GM19463 (cell line): ENCODE measurements at regions not wholly inside any gene's neighbourhood (a gene's known extent, or its start where the extent isn't known, plus 50 kb on each side); places are given as distances from the start of the nearest gene placed in this dataset.
"Not testable (repeated sequence)": the region's sequence is repeated elsewhere in the genome, so short reads cannot be mapped to it uniquely, and the experiment has no call there.

Experiments
- ATAC-seq: cut with Tn5 transposase; IDR thresholded peaks from one replicate; pipeline ENCODE4 v1.9.1; 2021; ENCODE audit warnings: mild to moderate bottlenecking, moderate library complexity; ENCODE audit not compliant: unreplicated experiment

GRCh38 chr18:70417847-70418246 lies 129.0 kb downstream of the SOCS6 start:
- no peak for ATAC-seq

GRCh38 chr18:70416496-70416895 lies 127.7 kb downstream of the SOCS6 start:
- no peak for ATAC-seq

DNA sequence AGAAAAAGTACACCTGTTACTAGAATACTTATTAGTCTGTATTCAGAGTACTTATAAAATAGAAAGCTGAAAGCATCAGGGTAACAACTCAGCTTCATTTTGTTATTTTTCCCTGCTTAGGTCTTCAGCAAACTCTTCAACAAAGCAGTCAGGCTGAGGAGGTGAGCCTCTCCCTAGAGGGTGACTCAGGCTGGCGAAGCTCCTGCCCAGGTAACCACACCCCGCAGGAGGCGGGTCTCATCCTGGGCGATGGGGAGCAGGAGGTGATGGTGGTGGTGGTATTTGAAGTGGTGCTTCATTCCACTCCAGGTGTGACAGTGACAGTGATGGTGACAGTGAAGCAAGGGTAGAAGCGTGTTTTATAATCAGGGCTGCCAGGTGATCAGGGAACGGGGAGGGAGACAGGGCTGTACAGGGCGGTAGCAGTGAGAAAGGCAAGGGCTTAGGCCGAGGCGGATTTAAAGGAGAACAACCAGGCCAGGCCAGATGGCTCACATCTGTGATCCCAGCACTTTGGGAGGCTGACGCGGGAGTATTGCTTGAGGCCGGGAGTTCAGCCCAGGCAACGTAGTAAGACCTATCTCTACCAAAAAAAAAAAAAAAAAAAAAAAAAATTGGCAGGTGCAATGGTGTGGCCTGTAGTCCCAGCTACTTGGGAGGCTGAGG lies 127.1 kb downstream of the SOCS6 start:
- ATAC-seq: no peak

- no peak for ATAC-seq
Measured at GRCh38 chr18:70414315-70414900, 125.6 kb downstream of the SOCS6 start.

- no peak for ATAC-seq
Measured at GRCh38 chr18:70413455-70413854, 124.6 kb downstream of the SOCS6 start.

DNA sequence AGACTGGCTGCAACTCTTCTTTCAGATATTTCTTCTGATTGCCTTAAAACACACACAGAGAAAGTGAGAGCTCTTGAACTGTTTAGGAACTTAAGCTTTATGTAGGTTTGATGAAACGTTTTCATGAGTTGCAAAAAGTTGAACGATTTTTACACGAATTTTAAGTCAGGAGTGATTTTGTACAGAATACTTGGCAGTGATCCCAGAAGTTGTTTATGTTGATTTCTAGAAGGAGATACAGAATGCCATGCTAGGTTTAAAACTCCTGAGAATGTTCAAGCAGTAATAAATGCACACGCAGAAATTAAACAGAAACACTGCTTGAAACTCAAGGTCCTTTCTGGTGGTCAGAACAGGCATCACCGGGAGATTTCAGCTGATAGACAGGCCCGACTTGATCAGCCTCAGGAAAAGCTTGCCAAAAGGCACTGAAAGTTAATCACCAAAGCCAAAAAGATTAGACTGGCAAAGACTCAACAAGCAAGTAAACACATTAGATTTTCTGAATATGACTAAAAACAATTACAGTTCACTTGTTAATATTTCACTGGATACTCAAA lies 123.1 kb downstream of the SOCS6 start:
- ATAC-seq: no peak

GRCh38 chr18:70411307-70411706 lies 122.5 kb downstream of the SOCS6 start:
- ATAC-seq: no peak

DNA sequence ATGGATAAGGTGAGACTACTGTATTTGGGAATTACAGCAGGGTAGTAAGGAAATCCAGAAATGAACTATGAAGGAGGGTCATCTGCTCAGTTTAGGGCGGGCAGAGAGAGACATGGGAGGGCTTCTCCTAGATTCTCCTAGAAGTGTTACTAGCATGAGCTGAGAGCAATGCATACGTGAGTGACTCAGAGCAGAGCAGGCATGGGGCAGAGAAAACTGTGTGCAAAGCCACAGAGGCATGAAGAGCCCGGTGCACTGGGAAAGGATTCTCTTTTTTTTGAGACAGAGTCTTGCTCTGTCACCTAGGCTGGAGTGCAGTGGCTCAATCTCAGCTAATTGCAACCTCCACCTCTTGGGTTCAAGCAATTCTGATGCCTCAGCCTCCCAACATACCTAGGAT lies 116.2 kb downstream of the SOCS6 start:
- ATAC-seq: no peak

DNA sequence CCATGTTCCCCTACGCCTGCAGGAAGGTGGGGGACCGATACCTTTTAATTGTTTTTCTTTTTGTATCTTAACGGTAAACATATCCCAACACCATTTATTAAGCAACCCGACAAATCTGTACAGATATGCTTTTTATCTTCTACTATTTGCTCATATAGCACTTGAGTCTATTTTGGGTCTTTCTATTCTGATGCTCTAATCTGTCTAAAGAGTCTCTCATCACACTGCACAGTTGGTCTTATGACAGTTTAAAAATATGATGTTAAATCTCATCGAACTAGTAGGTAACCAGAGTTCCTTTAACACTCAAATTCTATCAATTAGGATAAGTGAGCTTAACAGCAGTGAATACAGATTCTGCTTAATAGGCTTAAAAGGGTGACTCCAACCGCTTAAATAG lies 111.6 kb downstream of the SOCS6 start:
- ATAC-seq: no peak

DNA sequence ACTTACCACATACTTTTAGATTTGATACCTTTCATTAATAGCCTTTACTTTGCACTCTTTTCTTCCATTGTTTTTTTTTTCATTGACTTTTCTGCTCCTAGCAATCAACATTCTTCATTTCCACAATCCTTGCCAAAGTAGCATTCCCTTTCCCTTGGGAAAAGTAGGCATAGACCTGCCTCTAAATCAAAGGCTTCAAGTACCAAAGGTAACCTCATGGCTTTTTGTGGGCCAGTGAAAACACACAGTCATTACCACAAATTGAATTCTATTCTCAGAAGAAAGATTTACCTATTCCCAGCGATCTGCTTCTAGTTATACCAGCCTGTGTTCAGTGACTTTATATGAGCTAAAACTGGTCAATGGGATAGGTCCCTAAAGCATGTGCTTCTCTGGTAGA lies 109.2 kb downstream of the SOCS6 start:
- no peak for ATAC-seq

GRCh38 chr18:70397259-70397925 lies 108.5 kb downstream of the SOCS6 start:
- ATAC-seq: no peak

DNA sequence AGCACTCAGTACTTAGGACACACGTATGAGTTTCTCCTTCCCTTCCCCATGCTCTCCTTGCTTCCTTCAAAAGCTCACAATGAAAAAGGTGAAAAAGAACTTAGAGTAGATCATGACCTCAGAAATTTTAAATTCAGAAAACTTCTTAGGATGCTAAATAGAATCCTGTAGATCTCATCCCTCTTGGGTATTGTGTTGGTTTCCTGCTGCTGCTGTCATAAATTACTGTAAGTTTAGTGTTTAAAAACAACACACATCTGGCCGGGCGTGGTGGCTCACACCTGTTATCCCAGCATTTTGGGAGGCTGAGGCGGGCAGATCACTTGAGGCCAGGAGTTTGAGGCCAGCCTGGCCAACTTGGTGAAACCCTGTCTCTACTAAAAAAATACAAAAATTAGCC lies 106.9 kb downstream of the SOCS6 start:
- ATAC-seq: not testable (repeated sequence)

- no peak for ATAC-seq
Measured at GRCh38 chr18:70394672-70395071, 105.8 kb downstream of the SOCS6 start.

- no peak for ATAC-seq
Measured at GRCh38 chr18:70390371-70391090, 101.7 kb downstream of the SOCS6 start.

GRCh38 chr18:70389036-70389435 lies 100.2 kb downstream of the SOCS6 start:
- not testable (repeated sequence) for ATAC-seq

GRCh38 chr18:70387027-70387426 lies 98.2 kb downstream of the SOCS6 start:
- no peak for ATAC-seq

GRCh38 chr18:70386582-70386981 lies 97.7 kb downstream of the SOCS6 start:
- no peak for ATAC-seq

- ATAC-seq: no peak
Measured at GRCh38 chr18:70385474-70385873, 96.6 kb downstream of the SOCS6 start.

DNA sequence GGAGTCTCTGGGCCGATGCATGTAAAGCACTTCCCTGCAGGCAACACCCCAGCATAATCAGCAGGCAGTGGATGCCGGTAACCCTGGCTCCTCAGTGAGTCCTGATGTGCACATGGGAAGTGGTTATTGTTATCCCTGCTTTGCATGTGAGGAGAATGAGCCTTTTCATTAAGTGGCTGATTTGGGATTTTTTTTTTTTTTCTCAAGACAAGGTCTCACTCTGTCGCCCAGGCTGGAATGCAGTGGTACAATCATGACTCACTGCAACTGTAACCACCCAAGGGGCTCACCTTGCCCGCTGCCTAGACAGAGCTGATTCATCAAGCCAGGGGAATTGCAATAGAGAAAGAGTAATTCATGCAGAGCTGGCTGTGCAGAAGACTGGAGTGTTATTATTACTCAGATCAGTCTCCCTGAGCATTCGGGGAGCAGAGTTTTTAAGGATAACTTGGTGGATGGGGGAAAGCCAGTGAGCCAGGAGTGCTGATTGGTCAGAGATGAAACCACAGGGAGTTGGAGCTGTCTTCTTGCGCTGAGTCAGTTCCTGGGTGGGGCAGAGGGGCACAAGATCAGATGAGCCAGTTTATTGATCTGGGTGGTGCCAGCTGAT lies 95.4 kb downstream of the SOCS6 start:
- ATAC-seq: no peak

DNA sequence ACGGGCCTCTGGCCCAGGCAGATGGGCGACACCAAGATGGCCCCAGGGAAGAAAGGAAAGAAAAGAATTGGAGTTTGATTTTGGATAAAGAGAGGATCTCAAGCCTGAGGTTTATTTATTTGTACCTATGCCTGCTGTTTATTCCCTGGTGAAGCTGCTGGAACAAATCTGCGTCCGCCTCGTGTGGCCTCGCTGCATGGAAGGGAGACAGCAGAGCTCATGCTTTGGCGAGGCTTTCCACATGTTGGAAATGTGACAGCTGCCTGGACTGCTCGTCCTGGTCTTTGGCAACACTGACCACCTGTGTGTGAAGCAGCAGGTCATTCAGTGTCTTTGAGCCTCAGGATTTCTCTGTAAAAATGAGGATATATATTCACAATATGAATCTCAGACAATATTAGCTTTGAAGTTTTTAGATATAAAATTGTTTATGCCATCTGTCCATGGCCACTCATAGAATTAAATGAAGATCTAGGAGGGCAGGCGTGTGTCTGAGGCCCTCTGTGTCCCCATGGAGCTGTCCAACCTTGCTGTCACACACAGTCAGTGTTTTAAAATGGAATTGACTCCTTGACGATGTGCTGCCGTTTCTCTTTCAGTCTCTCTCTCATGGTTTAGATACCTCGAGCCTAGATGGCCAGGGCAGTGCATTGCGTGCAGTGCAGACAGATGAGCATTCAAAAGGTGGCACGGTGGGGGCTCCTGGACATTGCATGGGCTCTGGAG lies 94.3 kb downstream of the SOCS6 start:
- no peak for ATAC-seq
